ENCODE measurements at regions not wholly inside any gene's neighbourhood (a gene's known extent, or its start where the extent isn't known, plus 50 kb on each side); places are given as distances from the start of the nearest gene placed in this dataset.
"Not testable (repeated sequence)": the region's sequence is repeated elsewhere in the genome, so short reads cannot be mapped to it uniquely, and the experiment has no call there.

DNA sequence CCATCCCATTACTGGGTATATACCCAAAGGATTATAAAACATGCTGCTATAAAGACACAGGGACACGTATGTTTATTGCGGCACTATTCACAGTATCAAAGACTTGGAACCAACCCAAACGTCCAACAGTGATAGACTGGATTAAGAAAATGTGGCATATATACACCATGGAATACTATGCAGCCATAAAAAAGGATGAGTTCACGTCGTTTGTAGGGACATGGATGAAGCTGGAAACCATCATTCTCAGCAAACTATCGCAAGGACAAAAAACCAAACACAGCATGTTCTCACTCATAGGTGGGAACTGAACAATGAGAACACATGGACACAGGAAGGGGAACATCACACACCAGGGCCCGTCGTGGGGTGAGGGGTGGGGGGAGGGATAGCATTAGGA is 106.1 kb downstream of the CHD1L start:
- H3K36me3 ChIP-seq (replicated peaks; ENCODE audit: low read depth, low read length); H3K9ac ChIP-seq (ENCODE audit: low read length): not testable (repeated sequence)

DNA sequence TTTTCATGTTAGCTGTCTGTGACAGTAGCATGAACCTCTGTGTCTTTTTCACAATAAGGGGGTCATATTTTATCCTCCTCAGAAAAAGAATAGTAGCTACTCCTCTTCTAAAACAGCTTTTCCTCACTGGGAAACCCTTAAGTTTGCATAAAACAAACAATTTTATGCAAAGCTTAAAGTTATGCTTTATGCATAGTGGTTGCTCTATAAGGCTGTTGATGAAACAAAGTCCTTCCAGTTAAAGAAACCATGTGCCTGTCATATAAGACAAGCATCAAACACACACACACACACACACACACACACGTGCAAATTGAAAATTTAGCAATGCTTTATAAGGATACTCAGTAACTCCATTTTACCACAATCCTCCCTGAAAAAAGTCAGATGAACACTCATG is 107.0 kb downstream of the CHD1L start:
- Histone ChIP-seq H3K4me1 (ENCODE audit: low read length) (no peaks in the 10 kb centered on the region), H3K9ac (ENCODE audit: low read length) (no peak overlapping the region), H3K9me3 (ENCODE audit: insufficient read depth, low read length) (no peaks in the 10 kb centered on the region), H3K4me3 (ENCODE audit: low read length) (no peak overlapping the region), H3K4me2 (ENCODE audit: low read length) (no peak overlapping the region), H3K27ac (ENCODE audit: low read length) (no peak overlapping the region), H4K20me1 (ENCODE audit: insufficient read depth, low read length) (no peaks in the 10 kb centered on the region), H2AFZ (ENCODE audit: low read depth, low read length) (no peak overlapping the region), H3K36me3 (replicated peaks; ENCODE audit: low read depth, low read length) (no peaks in the 10 kb centered on the region), H3K27me3 (ENCODE audit: low read depth, low read length) (peaks cover 17% of the 10 kb centered on the region; the same call in 1 of the 2 replicates), H3K79me2 (ENCODE audit: low read length) (no peaks in the 10 kb centered on the region)
- TF ChIP-seq EZH2phosphoT487 (IDR thresholded peaks at IDR 0.05; ENCODE audit: low read depth): no peak
- TF ChIP-seq, protein P1, sequence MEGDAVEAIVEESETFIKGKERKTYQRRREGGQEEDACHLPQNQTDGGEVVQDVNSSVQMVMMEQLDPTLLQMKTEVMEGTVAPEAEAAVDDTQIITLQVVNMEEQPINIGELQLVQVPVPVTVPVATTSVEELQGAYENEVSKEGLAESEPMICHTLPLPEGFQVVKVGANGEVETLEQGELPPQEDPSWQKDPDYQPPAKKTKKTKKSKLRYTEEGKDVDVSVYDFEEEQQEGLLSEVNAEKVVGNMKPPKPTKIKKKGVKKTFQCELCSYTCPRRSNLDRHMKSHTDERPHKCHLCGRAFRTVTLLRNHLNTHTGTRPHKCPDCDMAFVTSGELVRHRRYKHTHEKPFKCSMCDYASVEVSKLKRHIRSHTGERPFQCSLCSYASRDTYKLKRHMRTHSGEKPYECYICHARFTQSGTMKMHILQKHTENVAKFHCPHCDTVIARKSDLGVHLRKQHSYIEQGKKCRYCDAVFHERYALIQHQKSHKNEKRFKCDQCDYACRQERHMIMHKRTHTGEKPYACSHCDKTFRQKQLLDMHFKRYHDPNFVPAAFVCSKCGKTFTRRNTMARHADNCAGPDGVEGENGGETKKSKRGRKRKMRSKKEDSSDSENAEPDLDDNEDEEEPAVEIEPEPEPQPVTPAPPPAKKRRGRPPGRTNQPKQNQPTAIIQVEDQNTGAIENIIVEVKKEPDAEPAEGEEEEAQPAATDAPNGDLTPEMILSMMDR (IDR thresholded peaks at IDR 0.05; ENCODE audit: low read depth, low read length): no peak

More for the DNA sequence above, 106.1 kb downstream of the CHD1L start:
- not testable (repeated sequence) for H3K9me3 ChIP-seq (ENCODE audit: insufficient read depth, low read length); H3K27ac ChIP-seq (ENCODE audit: low read length); H3K79me2 ChIP-seq (ENCODE audit: low read length); H3K4me3 ChIP-seq (ENCODE audit: low read length); H2AFZ ChIP-seq (ENCODE audit: low read depth, low read length); H3K4me1 ChIP-seq (ENCODE audit: low read length); H3K4me2 ChIP-seq (ENCODE audit: low read length); H4K20me1 ChIP-seq (ENCODE audit: insufficient read depth, low read length)
- H3K27me3 ChIP-seq (ENCODE audit: low read depth, low read length): peaks cover 17% of the 10 kb centered on the region; the same call in 1 of the 2 replicates

DNA sequence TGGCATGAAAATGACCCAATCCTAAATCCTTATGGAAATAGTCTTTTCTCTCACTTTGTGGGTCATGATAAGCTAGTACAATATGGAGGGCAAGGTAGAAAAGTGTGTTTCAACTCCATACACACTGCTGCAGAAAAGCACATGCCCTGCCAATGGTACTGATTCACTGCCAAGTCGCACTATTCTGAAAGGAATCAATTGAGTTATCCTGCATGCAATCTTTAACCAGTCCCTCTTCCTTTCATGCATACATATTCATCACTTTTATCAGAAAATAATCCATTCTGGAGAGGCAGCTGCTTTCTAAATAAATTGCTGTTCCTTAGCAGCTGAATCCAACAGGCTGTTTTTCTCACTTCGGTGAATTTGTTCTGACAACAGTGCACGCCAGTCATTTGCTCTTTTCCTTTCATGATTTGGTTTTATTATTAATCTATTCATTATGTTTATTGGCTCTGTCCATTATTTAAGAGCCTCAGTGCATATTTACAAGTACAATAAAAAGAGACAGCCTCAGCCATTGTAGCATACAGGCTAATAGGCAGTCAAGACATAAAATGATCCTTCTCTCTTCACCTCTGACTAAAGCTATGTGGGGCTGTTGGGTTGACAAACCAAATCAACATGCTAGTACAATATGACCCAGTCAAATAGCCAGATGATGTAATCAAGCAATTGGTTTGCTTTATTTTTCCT is 108.8 kb downstream of the CHD1L start:
- H3K79me2 ChIP-seq (ENCODE audit: low read length): no peaks in the 10 kb centered on the region
- H3K4me2 ChIP-seq (ENCODE audit: low read length): no peak overlapping the region
- H3K4me3 ChIP-seq (ENCODE audit: low read length): no peak overlapping the region
- no peak overlapping the region for H3K9ac ChIP-seq (ENCODE audit: low read length)
- no peaks in the 10 kb centered on the region for H3K36me3 ChIP-seq (replicated peaks; ENCODE audit: low read depth, low read length)
- no peaks in the 10 kb centered on the region for H3K4me1 ChIP-seq (ENCODE audit: low read length)
- H4K20me1 ChIP-seq (ENCODE audit: insufficient read depth, low read length): no peaks in the 10 kb centered on the region
- no peaks in the 10 kb centered on the region for H3K9me3 ChIP-seq (ENCODE audit: insufficient read depth, low read length)
- no peak overlapping the region for H2AFZ ChIP-seq (ENCODE audit: low read depth, low read length)
- peaks cover 22% of the 10 kb centered on the region for H3K27me3 ChIP-seq (ENCODE audit: low read depth, low read length)
- TF ChIP-seq, protein P1 (IDR thresholded peaks at IDR 0.05; ENCODE audit: low read depth, low read length): no peak
- TF ChIP-seq EZH2phosphoT487 (IDR thresholded peaks at IDR 0.05; ENCODE audit: low read depth): no peak
- no peak overlapping the region for H3K27ac ChIP-seq (ENCODE audit: low read length)

DNA sequence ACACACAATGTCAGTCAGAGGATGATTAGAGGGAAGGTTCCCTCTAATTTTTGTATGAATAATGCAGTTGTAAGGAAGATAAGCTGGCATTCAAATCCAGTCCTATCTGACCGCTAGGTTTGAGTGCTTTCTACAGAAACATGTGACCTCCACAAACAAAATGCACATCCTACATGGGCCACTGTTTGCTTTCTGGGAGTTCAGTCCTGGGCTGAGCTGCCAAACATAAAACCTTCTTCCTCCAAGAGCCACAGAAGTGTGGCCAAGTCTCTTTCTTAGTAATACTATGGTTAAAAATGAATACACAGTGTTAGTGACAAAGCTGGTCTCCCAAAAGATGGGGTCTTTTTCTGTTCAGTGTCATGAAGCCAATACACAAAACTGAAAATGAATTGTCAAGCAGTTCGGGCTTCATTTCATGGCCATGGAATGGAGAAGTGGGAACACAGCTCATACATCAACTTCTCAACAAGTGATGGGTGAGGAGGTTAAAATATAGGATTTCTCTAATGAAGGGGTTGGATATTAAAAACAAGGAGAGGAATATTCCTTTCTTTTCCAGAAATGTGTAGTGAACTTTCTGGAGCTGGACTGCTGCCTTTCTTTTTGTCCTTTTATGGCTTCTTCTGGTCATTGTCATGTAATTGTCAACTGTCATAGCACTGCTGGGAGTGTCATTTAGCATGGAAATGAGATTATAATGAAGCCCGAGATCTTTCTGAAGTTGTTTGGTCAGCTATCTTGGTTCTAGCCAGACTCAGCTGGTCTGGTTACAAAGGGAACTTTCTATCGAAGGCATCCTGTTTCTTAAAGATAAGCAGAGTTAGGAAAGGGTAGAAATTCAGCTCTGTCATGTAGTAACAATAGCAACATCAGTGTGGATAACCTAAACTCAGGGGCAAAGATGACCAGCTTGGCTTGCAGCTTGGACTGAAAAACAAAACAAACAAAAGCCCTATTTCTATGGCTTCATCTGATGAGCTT is 135.1 kb downstream of the CHD1L start:
- Histone ChIP-seq H3K4me3 (ENCODE audit: low read length) (no peak overlapping the region), H3K9ac (ENCODE audit: low read length) (no peak overlapping the region), H3K79me2 (ENCODE audit: low read length) (no peaks in the 10 kb centered on the region), H3K9me3 (ENCODE audit: insufficient read depth, low read length) (peaks cover 3% of the 10 kb centered on the region; the same call in 1 of the 2 replicates), H4K20me1 (ENCODE audit: insufficient read depth, low read length) (no peaks in the 10 kb centered on the region), H2AFZ (ENCODE audit: low read depth, low read length) (no peak overlapping the region), H3K27me3 (ENCODE audit: low read depth, low read length) (0 out of 2 replicates have a peak, but pooled peaks cover 3% of the 10 kb centered on the region), H3K4me2 (ENCODE audit: low read length) (no peak overlapping the region), H3K36me3 (replicated peaks; ENCODE audit: low read depth, low read length) (no peaks in the 10 kb centered on the region), H3K4me1 (ENCODE audit: low read length) (no peaks in the 10 kb centered on the region), H3K27ac (ENCODE audit: low read length) (no peak overlapping the region)
- TF ChIP-seq, protein P1 (IDR thresholded peaks at IDR 0.05; ENCODE audit: low read depth, low read length): no peak
- no peak for TF ChIP-seq EZH2phosphoT487 (IDR thresholded peaks at IDR 0.05; ENCODE audit: low read depth)
